ENCODE measurements at regions not wholly inside any gene's neighbourhood (a gene's known extent, or its start where the extent isn't known, plus 50 kb on each side); places are given as distances from the start of the nearest gene placed in this dataset.

DNA sequence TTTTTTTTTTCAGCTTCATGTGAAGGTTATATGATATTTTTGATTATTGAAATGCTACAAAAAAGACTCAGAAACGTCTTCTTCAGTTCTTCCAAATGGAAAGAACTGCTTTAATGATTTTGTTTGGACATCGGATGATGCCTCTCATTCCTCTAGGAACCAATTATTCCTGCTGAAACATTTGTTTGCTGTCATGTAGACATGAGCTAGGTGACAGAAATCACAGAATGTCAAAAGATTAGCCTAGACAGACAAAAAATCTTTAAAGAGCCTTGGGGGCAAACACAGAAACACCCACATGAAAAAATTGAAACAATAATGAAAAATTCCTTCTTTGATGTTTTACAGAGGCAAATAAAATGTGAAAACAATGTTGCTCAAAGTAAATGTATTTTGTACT is 244.2 kb upstream of the EDIL3 start (continued):
- TF ChIP-seq FIP1L1 (IDR thresholded peaks at IDR 0.05; ENCODE audit: borderline replicate concordance, insufficient read depth, low read depth, low read length) (no peak), ARHGAP35 (CRISPR knock-in tag; IDR thresholded peaks at IDR 0.05; ENCODE audit: borderline replicate concordance) (no peak)

DNA sequence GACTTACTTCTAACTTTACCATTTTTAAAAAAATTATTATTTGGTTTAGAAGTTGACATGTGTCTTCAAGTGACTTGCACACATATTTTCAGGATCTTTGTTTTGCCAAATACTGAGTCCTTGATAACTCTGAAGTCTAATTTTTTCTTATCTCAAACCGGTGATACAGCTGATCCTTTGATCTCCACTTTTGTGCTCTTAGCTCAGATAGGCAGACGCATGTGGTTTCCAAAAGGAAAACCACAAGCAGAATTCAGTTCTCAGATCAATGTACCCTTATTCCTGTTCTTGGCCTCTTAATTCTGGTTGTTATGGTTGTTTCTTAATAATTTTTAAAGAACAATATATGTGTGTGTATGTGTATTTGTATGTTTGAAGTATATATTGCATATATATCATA is 238.3 kb upstream of the EDIL3 start:
- H3K79me2 ChIP-seq (ENCODE audit: insufficient read depth, low read length), result no peaks in the 10 kb centered on the region
- no peak overlapping the region for H2AFZ ChIP-seq (ENCODE audit: low read length)
- intact Hi-C loops (cut with micrococcal nuclease; ENCODE audit: unreplicated experiment), result no loop called here
- POLR2A ChIA-PET, result no interaction called here
- in situ Hi-C loops (cut with HindIII; ENCODE audit: extremely low pct_ligation_motif_present, low pct_unique_long_range_greater_than_20kb), result no loop called here
- no peaks in the 10 kb centered on the region for H3K36me3 ChIP-seq (replicated peaks in 1 of 2; ENCODE audit: control insufficient read depth in 1 of 2, insufficient read depth in 2 of 2, low read length in 2 of 2)
- no peak for ATAC-seq
- no peak for DNase-seq (ENCODE audit: low spot score)
- H3K4me1 ChIP-seq (ENCODE audit: insufficient read depth, low read length), result no peaks in the 10 kb centered on the region
- no peak overlapping the region for H3K9ac ChIP-seq (ENCODE audit: insufficient read depth, low read depth, low read length)
- H4K20me1 ChIP-seq (ENCODE audit: insufficient read depth, low read length), result no peaks in the 10 kb centered on the region
- no peaks in the 10 kb centered on the region for H3K9me3 ChIP-seq (ENCODE audit: low read length)
- no peak overlapping the region for H3K4me3 ChIP-seq (replicated peaks in 1 of 3; ENCODE audit: insufficient read depth in 1 of 3, low read depth in 2 of 3, low read length in 3 of 3)
- FAIRE-seq, result no peak
- no peak overlapping the region for H3K27ac ChIP-seq (ENCODE audit: extremely low read length, insufficient read depth, low read length)
- no peak overlapping the region for H3K4me2 ChIP-seq (ENCODE audit: low read depth, low read length)
- H3K27me3 ChIP-seq (ENCODE audit: control insufficient read depth in 1 of 2, insufficient read depth in 2 of 2, low read length in 2 of 2), result no peaks in the 10 kb centered on the region
- 1% methylated on average over 2 of the region's 2 CpGs for WGBS (ENCODE audit: low lambda C conversion rate)
- BruUV-seq (replicated peaks), result no TSS peak
- CTCF ChIA-PET (ENCODE audit: low intra/inter-chr PET ratio, low total read pairs), result no interaction called here
- TF ChIP-seq TEAD2 (CRISPR knock-in tag; IDR thresholded peaks at IDR 0.05) (no peak), MXI1 (IDR thresholded peaks at IDR 0.05; ENCODE audit: borderline replicate concordance, low read depth, low read length) (no peak), RORA (CRISPR knock-in tag; IDR thresholded peaks at IDR 0.05) (no peak), KDM5B (CRISPR knock-in tag; IDR thresholded peaks at IDR 0.05; ENCODE audit: borderline replicate concordance) (no peak), ZNF589 (CRISPR knock-in tag; conservative IDR thresholded peaks at IDR 0.05) (no peak), HOXD1 (CRISPR knock-in tag; IDR thresholded peaks at IDR 0.05) (no peak), CEBPB (IDR thresholded peaks at IDR 0.05; ENCODE audit: borderline replicate concordance, low read depth, low read length) (no peak), ZNF841 (CRISPR knock-in tag; IDR thresholded peaks at IDR 0.05; ENCODE audit: borderline replicate concordance) (no peak), NFE2L2 (IDR thresholded peaks at IDR 0.05; ENCODE audit: low read length) (no peak), GZF1 (CRISPR knock-in tag; IDR thresholded peaks at IDR 0.05) (no peak)
- TF ChIP-seq, protein P1, sequence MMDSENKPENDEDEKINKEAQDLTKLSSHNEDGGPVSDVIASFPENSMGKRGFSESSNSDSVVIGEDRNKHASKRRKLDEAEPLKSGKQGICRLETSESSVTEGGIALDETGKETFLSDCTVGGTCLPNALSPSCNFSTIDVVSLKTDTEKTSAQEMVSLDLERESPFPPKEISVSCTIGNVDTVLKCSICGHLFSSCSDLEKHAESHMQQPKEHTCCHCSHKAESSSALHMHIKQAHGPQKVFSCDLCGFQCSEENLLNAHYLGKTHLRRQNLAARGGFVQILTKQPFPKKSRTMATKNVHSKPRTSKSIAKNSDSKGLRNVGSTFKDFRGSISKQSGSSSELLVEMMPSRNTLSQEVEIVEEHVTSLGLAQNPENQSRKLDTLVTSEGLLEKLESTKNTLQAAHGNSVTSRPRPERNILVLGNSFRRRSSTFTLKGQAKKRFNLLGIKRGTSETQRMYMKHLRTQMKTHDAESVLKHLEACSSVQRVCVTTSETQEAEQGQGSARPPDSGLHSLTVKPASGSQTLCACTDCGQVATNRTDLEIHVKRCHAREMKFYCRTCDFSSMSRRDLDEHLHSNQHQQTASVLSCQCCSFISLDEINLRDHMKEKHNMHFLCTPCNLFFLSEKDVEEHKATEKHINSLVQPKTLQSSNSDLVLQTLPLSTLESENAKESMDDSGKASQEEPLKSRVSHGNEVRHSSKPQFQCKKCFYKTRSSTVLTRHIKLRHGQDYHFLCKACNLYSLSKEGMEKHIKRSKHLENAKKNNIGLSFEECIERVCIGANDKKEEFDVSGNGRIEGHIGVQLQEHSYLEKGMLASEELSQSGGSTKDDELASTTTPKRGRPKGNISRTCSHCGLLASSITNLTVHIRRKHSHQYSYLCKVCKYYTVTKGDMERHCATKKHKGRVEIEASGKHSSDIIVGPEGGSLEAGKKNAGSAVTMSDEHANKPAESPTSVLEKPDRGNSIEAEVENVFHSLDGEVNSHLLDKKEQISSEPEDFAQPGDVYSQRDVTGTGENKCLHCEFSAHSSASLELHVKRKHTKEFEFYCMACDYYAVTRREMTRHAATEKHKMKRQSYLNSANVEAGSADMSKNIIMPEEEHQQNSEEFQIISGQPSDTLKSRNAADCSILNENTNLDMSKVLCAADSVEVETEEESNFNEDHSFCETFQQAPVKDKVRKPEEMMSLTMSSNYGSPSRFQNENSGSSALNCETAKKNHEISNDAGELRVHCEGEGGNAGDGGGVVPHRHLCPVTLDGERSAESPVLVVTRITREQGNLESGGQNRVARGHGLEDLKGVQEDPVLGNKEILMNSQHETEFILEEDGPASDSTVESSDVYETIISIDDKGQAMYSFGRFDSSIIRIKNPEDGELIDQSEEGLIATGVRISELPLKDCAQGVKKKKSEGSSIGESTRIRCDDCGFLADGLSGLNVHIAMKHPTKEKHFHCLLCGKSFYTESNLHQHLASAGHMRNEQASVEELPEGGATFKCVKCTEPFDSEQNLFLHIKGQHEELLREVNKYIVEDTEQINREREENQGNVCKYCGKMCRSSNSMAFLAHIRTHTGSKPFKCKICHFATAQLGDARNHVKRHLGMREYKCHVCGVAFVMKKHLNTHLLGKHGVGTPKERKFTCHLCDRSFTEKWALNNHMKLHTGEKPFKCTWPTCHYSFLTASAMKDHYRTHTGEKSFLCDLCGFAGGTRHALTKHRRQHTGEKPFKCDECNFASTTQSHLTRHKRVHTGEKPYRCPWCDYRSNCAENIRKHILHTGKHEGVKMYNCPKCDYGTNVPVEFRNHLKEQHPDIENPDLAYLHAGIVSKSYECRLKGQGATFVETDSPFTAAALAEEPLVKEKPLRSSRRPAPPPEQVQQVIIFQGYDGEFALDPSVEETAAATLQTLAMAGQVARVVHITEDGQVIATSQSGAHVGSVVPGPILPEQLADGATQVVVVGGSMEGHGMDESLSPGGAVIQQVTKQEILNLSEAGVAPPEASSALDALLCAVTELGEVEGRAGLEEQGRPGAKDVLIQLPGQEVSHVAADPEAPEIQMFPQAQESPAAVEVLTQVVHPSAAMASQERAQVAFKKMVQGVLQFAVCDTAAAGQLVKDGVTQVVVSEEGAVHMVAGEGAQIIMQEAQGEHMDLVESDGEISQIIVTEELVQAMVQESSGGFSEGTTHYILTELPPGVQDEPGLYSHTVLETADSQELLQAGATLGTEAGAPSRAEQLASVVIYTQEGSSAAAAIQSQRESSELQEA (CRISPR knock-in tag; IDR thresholded peaks at IDR 0.05; ENCODE audit: not compliant biosample characterization), result no peak

Data from HepG2 (cell line).